ENCODE measurements at regions not wholly inside any gene's neighbourhood (a gene's known extent, or its start where the extent isn't known, plus 50 kb on each side); places are given as distances from the start of the nearest gene placed in this dataset.

DNA sequence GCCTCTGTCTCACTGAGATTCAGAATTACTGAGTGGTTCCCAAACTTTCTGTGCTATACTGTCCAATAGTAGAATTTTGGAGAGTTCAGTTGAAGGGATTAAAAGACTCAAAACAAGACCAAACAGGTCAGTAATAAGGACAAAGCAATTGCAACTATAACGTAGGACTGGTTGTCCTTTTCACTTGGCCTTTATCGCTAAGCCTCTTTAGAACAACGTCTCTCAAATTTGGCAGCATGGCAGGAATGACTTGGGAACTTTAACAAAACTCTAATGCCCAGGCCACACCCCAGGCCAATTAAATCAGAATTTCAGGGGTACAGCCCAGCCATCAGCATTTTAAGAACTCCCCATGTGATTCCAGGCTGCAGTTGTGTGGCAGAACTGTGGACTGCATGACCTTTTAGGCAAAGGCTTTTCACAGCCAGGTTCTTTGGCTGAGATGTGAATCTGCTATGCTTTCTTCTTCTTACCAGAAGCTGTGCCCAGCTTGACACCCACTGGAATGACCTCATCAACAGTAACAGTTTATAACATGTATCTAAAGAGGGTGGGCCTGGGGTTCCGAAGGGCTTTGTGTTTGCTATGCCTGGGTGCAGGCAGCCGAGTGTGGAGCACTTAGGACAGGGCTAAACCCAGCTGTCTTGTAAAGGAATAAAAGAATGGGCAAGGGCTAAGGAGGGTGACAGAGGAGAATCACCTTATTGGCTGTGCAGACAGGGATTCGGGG is 226.2 kb upstream of the PRICKLE2 start:
- no peak for DNase-seq (ENCODE audit: low read depth)
- H3K4me3 ChIP-seq (ENCODE audit: low read depth, low read length): no peak overlapping the region
- TF ChIP-seq MYC (IDR thresholded peaks at IDR 0.05; ENCODE audit: low read depth, low read length): no peak
- no peak for TF ChIP-seq POLR2A (IDR thresholded peaks at IDR 0.05; ENCODE audit: extremely low read depth, insufficient read length)
- TF ChIP-seq CTCF (IDR thresholded peaks at IDR 0.05; ENCODE audit: low read depth, low read length): no peak
- TF ChIP-seq MAX (IDR thresholded peaks at IDR 0.05; ENCODE audit: low read depth, low read length): no peak

GRCh38 chr3:64450396-64450956 is 225.2 kb upstream of the PRICKLE2 start:
- no peak for DNase-seq (ENCODE audit: low read depth)
- no peak overlapping the region for H3K4me3 ChIP-seq (ENCODE audit: low read depth, low read length)
- TF ChIP-seq POLR2A (IDR thresholded peaks at IDR 0.05; ENCODE audit: extremely low read depth, insufficient read length): no peak
- no peak for TF ChIP-seq MYC (IDR thresholded peaks at IDR 0.05; ENCODE audit: low read depth, low read length)
- no peak for TF ChIP-seq MAX (IDR thresholded peaks at IDR 0.05; ENCODE audit: low read depth, low read length)
- no peak for TF ChIP-seq CTCF (IDR thresholded peaks at IDR 0.05; ENCODE audit: low read depth, low read length)

DNA sequence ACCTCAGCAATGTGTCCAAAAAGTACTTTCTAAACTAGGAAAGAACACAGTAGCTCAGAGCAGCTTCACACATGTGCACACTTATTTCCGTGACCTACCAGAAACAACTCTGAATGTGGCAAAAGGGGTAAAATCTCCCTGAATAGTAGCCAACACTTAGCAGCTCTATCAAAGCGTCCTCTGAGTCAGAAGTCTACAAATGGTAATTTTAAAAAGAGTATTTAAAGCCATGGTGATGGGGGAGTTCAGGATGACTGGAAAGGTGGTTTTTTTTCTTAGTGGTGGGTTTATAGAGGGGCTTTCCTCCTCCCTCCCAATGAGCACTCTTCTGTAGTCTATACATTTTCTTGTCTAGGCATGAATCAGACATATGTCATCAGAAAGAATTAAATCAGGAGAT is 223.8 kb upstream of the PRICKLE2 start:
- no peak for DNase-seq (ENCODE audit: low read depth)
- TF ChIP-seq MAX (IDR thresholded peaks at IDR 0.05; ENCODE audit: low read depth, low read length) (no peak), CTCF (IDR thresholded peaks at IDR 0.05; ENCODE audit: low read depth, low read length) (no peak), MYC (IDR thresholded peaks at IDR 0.05; ENCODE audit: low read depth, low read length) (no peak), POLR2A (IDR thresholded peaks at IDR 0.05; ENCODE audit: extremely low read depth, insufficient read length) (no peak)
- H3K4me3 ChIP-seq (ENCODE audit: low read depth, low read length): no peak overlapping the region

DNA sequence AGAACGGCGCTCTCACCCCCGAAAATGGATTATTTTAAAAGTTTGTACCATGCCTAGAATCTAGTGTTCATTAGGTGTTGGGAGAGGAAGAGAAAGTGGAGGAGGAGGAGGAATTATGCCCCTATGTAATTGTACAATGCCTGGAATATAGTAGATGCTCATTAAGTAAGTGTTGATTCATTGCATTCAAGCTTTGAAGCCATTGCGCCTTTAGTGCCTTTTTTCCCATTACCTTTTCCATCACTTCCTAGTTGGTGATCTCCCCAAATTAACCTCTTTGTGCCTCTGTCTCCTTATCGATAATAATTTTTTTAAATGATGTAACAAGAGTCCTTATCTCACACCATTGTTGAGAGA is 220.7 kb upstream of the PRICKLE2 start:
- H3K4me3 ChIP-seq (ENCODE audit: low read depth, low read length): no peak overlapping the region
- DNase-seq (ENCODE audit: low read depth): no peak
- TF ChIP-seq MYC (IDR thresholded peaks at IDR 0.05; ENCODE audit: low read depth, low read length) (no peak), POLR2A (IDR thresholded peaks at IDR 0.05; ENCODE audit: extremely low read depth, insufficient read length) (no peak), MAX (IDR thresholded peaks at IDR 0.05; ENCODE audit: low read depth, low read length) (no peak), CTCF (IDR thresholded peaks at IDR 0.05; ENCODE audit: low read depth, low read length) (no peak)

DNA sequence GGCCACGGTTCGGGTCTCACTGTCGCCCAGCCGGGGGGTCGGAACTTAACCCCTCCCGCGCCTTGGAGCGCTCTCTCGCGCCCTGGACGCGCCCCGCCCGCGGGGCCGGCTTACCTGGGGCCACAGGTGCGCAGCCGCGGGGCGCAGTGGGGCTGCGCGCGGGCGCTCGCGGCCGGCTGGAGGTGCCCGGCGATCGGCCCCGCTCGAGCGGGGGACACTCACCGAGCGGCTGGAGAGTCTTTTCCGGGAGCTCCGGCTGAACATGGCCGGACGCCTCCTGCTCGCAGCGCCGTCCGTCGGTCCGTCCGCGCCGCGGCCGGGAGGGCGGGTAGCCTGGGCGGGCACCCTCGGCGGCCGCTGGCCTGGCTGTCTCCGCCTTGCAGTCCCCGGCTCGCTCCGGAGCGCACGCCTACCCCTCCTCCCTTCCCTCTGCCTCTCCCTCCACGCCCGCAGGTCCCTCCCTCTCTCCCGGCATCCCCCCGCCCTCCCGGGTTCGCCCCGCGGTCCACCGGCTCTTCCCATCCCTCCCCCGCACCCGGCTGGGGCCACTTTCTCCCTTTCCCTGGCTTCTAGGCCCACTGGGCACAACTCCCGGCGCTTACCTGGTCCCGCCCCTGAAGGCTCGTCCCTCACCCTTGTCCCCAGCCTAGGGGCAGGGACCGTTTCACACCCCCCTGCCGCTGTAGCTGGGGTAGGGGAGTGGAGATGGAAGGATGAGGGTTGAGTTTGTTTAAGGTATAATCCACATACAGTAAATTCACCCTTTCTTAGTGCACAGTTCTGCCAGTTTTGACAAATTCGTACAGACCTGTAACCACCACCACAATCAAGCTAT is 220.1 kb upstream of the PRICKLE2 start:
- no peak for DNase-seq (ENCODE audit: low read depth)
- TF ChIP-seq POLR2A (IDR thresholded peaks at IDR 0.05; ENCODE audit: extremely low read depth, insufficient read length) (no peak), CTCF (IDR thresholded peaks at IDR 0.05; ENCODE audit: low read depth, low read length) (no peak), MAX (IDR thresholded peaks at IDR 0.05; ENCODE audit: low read depth, low read length) (no peak), MYC (IDR thresholded peaks at IDR 0.05; ENCODE audit: low read depth, low read length) (no peak)
- no peak overlapping the region for H3K4me3 ChIP-seq (ENCODE audit: low read depth, low read length)
